Anterior cingulate cortex (tissue), 58 donors: ENCODE measurements at regions not wholly inside any gene's neighbourhood (a gene's known extent, or its start where the extent isn't known, plus 50 kb on each side); places are given as distances from the start of the nearest gene placed in this dataset.

Source experiments
- DNase-seq, 58 donors: peaks; one replicate each; lab custom pipeline; 2025; lab: John Stamatoyannopoulos, UW

- no peak for DNase-seq
Measured at GRCh38 chr3:22907796-22908195, 295.3 kb upstream of the UBE2E2 start.

GRCh38 chr3:22908989-22909507, 294.1 kb upstream of the UBE2E2 start:
- DNase-seq = no peak

- DNase-seq = no peak
Measured at GRCh38 chr3:22916933-22917332, 286.2 kb upstream of the UBE2E2 start.

GRCh38 chr3:22920006-22920405, 283.1 kb upstream of the UBE2E2 start:
- DNase-seq = no peak

GRCh38 chr3:22922317-22922716, 280.8 kb upstream of the UBE2E2 start:
- DNase-seq = no peak

- no peak for DNase-seq
Measured at GRCh38 chr3:22923711-22924110, 279.4 kb upstream of the UBE2E2 start.

- no peak for DNase-seq
Measured at GRCh38 chr3:22928216-22929110, 274.7 kb upstream of the UBE2E2 start.

GRCh38 chr3:22933051-22933840, 269.9 kb upstream of the UBE2E2 start:
- DNase-seq = no peak

- no peak for DNase-seq
Measured at GRCh38 chr3:22933841-22934116, 269.3 kb upstream of the UBE2E2 start.

- DNase-seq = no peak
Measured at GRCh38 chr3:22935040-22935439, 268.1 kb upstream of the UBE2E2 start.

- DNase-seq = peak in 2 of 58 donors; percentile 38 to 60
Measured at GRCh38 chr3:22937536-22937935, 265.6 kb upstream of the UBE2E2 start.

GRCh38 chr3:22938739-22939138, 264.4 kb upstream of the UBE2E2 start:
- no peak for DNase-seq

- peak in 2 of 58 donors; percentile 30 to 31 for DNase-seq
Measured at GRCh38 chr3:22939349-22939748, 263.8 kb upstream of the UBE2E2 start.

- DNase-seq = no peak
Measured at GRCh38 chr3:22940285-22940684, 262.8 kb upstream of the UBE2E2 start.

GRCh38 chr3:22942981-22943380, 260.1 kb upstream of the UBE2E2 start:
- DNase-seq = no peak

GRCh38 chr3:22947851-22948250, 255.3 kb upstream of the UBE2E2 start:
- no peak for DNase-seq

- peak in 5 of 58 donors; percentile 1 to 14 (median 3) for DNase-seq
Measured at GRCh38 chr3:22951910-22952309, 251.2 kb upstream of the UBE2E2 start.

- no peak for DNase-seq
Measured at GRCh38 chr3:22952860-22953259, 250.3 kb upstream of the UBE2E2 start.

- DNase-seq = no peak
Measured at GRCh38 chr3:22959593-22959992, 243.5 kb upstream of the UBE2E2 start.

GRCh38 chr3:22960105-22960984, 242.8 kb upstream of the UBE2E2 start:
- peak in 17 of 58 donors; percentile 0 to 34 (median 7) for DNase-seq

GRCh38 chr3:22962244-22962643, 240.9 kb upstream of the UBE2E2 start:
- DNase-seq = no peak
